Breast epithelium (tissue), 4 donors: ENCODE measurements at regions not wholly inside any gene's neighbourhood (a gene's known extent, or its start where the extent isn't known, plus 50 kb on each side); places are given as distances from the start of the nearest gene placed in this dataset.

Experiments used
- DNase-seq, 2 donors: peaks; one replicate each; pipeline ENCODE4 v3.0.0-alpha.2; 2019; ENCODE audit warnings: low spot score in 2 of 2
- H3K27ac ChIP-seq, 2 donors: fragments of 200-600 bp; sonication (generic) in 1 of 2; one replicate each; pipeline ENCODE4 v1.5.1; 2016 to 2019; ENCODE audit warnings: mild to moderate bottlenecking in 1 of 2
- H3K27me3 ChIP-seq, 2 donors: fragments of 200-600 bp; sonication (generic) in 1 of 2; one replicate each; pipeline versions ENCODE4 v1.5.1 to v1.6.0; 2017 to 2019; ENCODE audit warnings: control low read depth in 1 of 2, mild to moderate bottlenecking in 1 of 2
- H3K36me3 ChIP-seq: fragments of 200-600 bp; one replicate; pipeline ENCODE4 v1.5.1; 2019
- H3K4me1 ChIP-seq, 2 donors: fragments of 200-600 bp; sonication (generic); one replicate each; pipeline ENCODE4 v1.5.1; 2016 to 2019; ENCODE audit warnings: control low read depth in 1 of 2
- H3K4me3 ChIP-seq, 3 donors: fragments of 200-600 bp; sonication (generic); 1 replicate in 2 of 3; 2 replicates in 1 of 3; pipeline ENCODE4 v1.5.1; 2016 to 2019; ENCODE audit warnings: mild to moderate bottlenecking in 3 of 3, moderate library complexity in 2 of 3
- H3K9me3 ChIP-seq, 2 donors: fragments of 200-600 bp; sonication (generic) in 1 of 2; one replicate each; pipeline ENCODE4 v1.5.1; 2016 to 2019; ENCODE audit warnings: control low read depth in 1 of 2
- POLR2A ChIP-seq: fragments of 450-650 bp; IDR thresholded peaks from one replicate; pipeline ENCODE4 v1.6.1; 2016; ENCODE audit warnings: antibody characterized with exemption, mild to moderate bottlenecking, moderate library complexity
- POLR2AphosphoS5 ChIP-seq, 3 donors: sonication (generic); formaldehyde crosslinking; IDR thresholded peaks; one replicate each; pipeline ENCODE4 v1.6.1; 2017; ENCODE audit warnings: antibody characterized with exemption in 3 of 3
- intact Hi-C: fragments of 100-400 bp; cut with DNase I; formaldehyde crosslinking; loops from one replicate; pipeline ENCODE4 v1.15.1; 2023; ENCODE audit warnings: low total_unique reads
- TF ChIP-seq, protein P1 (sequence below), 3 donors: fragments of 450-650 bp; IDR thresholded peaks; one replicate each; pipeline ENCODE4 v1.5.1; 2016 to 2017; ENCODE audit warnings: antibody characterized with exemption in 3 of 3, mild to moderate bottlenecking in 3 of 3, moderate library complexity in 3 of 3

GRCh38 chr3:118808723-118809122, 225.9 kb downstream of the IGSF11 start:
- TF ChIP-seq, protein P1, sequence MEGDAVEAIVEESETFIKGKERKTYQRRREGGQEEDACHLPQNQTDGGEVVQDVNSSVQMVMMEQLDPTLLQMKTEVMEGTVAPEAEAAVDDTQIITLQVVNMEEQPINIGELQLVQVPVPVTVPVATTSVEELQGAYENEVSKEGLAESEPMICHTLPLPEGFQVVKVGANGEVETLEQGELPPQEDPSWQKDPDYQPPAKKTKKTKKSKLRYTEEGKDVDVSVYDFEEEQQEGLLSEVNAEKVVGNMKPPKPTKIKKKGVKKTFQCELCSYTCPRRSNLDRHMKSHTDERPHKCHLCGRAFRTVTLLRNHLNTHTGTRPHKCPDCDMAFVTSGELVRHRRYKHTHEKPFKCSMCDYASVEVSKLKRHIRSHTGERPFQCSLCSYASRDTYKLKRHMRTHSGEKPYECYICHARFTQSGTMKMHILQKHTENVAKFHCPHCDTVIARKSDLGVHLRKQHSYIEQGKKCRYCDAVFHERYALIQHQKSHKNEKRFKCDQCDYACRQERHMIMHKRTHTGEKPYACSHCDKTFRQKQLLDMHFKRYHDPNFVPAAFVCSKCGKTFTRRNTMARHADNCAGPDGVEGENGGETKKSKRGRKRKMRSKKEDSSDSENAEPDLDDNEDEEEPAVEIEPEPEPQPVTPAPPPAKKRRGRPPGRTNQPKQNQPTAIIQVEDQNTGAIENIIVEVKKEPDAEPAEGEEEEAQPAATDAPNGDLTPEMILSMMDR (IDR thresholded peaks at IDR 0.05): no peak
- TF ChIP-seq POLR2A: no peak
- TF ChIP-seq POLR2AphosphoS5 (IDR thresholded peaks at IDR 0.05): no peak

GRCh38 chr3:118809696-118810498, 224.7 kb downstream of the IGSF11 start:
- no peaks in the 10 kb centered on the region for H3K36me3 ChIP-seq
- no peaks in the 10 kb centered on the region for H3K9me3 ChIP-seq
- H3K4me3 ChIP-seq: no peak overlapping the region
- TF ChIP-seq, protein P1 (IDR thresholded peaks at IDR 0.05): no peak
- no peak for TF ChIP-seq POLR2AphosphoS5 (IDR thresholded peaks at IDR 0.05)
- no peak for TF ChIP-seq POLR2A
- no peak overlapping the region for H3K27ac ChIP-seq
- DNase-seq: no peak
- no peaks in the 10 kb centered on the region for H3K4me1 ChIP-seq
- intact Hi-C loops: no loop called here
- no peaks in the 10 kb centered on the region for H3K27me3 ChIP-seq

More at GRCh38 chr3:118808723-118809122, 225.9 kb downstream of the IGSF11 start:
- no peak overlapping the region for H3K4me3 ChIP-seq
- no peak for DNase-seq
- H3K27ac ChIP-seq: no peak overlapping the region
- no peaks in the 10 kb centered on the region for H3K36me3 ChIP-seq
- H3K27me3 ChIP-seq: no peaks in the 10 kb centered on the region
- no peaks in the 10 kb centered on the region for H3K4me1 ChIP-seq
- no peaks in the 10 kb centered on the region for H3K9me3 ChIP-seq
- intact Hi-C loops: no loop called here

DNA sequence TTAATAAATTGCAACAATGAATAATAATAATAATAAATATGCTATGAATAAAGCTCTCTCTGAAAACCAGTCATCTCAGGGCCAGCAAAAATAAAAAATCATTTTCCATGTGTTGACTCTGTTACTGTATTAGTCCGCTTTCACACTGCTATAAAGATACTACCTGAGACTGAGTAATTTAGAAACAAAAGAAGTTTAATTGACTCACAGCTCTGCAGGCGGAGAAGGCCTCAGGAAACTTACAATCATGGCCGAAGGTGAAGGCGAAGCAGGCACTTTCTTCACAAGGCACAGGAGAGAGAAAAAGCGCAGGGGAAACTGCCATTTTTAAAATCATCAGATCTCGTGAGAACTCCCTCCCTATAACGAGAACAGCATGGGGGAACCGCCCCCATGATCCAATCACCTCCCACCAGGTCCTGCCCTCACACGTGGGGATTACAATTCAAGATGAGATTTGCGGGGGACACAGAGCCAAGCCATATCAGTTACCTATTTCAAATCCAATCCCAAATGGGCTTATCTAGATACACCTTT, 224.1 kb downstream of the IGSF11 start:
- no peak overlapping the region for H3K27ac ChIP-seq
- H3K4me1 ChIP-seq: no peaks in the 10 kb centered on the region
- no peaks in the 10 kb centered on the region for H3K27me3 ChIP-seq
- no peak overlapping the region for H3K4me3 ChIP-seq
- H3K36me3 ChIP-seq: no peaks in the 10 kb centered on the region
- intact Hi-C loops: no loop called here
- no peaks in the 10 kb centered on the region for H3K9me3 ChIP-seq
- no peak for DNase-seq
- no peak for TF ChIP-seq POLR2AphosphoS5 (IDR thresholded peaks at IDR 0.05)
- TF ChIP-seq, protein P1 (IDR thresholded peaks at IDR 0.05): no peak
- TF ChIP-seq POLR2A: no peak

GRCh38 chr3:118811236-118811732, 223.4 kb downstream of the IGSF11 start:
- H3K36me3 ChIP-seq: no peaks in the 10 kb centered on the region
- no peaks in the 10 kb centered on the region for H3K27me3 ChIP-seq
- TF ChIP-seq POLR2A (no peak), POLR2AphosphoS5 (IDR thresholded peaks at IDR 0.05) (no peak)
- TF ChIP-seq, protein P1 (IDR thresholded peaks at IDR 0.05): no peak
- no peaks in the 10 kb centered on the region for H3K4me1 ChIP-seq
- DNase-seq: no peak
- H3K9me3 ChIP-seq: no peaks in the 10 kb centered on the region
- H3K27ac ChIP-seq: no peak overlapping the region
- no peak overlapping the region for H3K4me3 ChIP-seq
- intact Hi-C loops: no loop called here

- Histone ChIP-seq H3K27ac (no peak overlapping the region), H3K36me3 (no peaks in the 10 kb centered on the region), H3K9me3 (no peaks in the 10 kb centered on the region), H3K4me3 (no peak overlapping the region), H3K27me3 (no peaks in the 10 kb centered on the region), H3K4me1 (no peaks in the 10 kb centered on the region)
- intact Hi-C loops: no loop called here
- TF ChIP-seq POLR2AphosphoS5 (IDR thresholded peaks at IDR 0.05): no peak
- TF ChIP-seq, protein P1 (IDR thresholded peaks at IDR 0.05): no peak
- TF ChIP-seq POLR2A: no peak
- DNase-seq: no peak
Measured at GRCh38 chr3:118813472-118813871, 221.2 kb downstream of the IGSF11 start.
